CD8-positive, alpha-beta memory T cell (primary cell): ENCODE measurements at regions not wholly inside any gene's neighbourhood (a gene's known extent, or its start where the extent isn't known, plus 50 kb on each side); places are given as distances from the start of the nearest gene placed in this dataset.
"Not testable (repeated sequence)": the region's sequence is repeated elsewhere in the genome, so short reads cannot be mapped to it uniquely, and the experiment has no call there.

Experiments used
- CTCF ChIA-PET: fragments of 350-600 bp; sonication (Branson Sonifier 250); formaldehyde crosslinking; loops from one replicate; lab custom pipeline; 2021; ENCODE audit warnings: antibody characterized with exemption; lab: Charles Lee
- POLR2A ChIA-PET: fragments of 350-600 bp; sonication (Branson Sonifier 250); formaldehyde crosslinking; loops from one replicate; lab custom pipeline; 2021; ENCODE audit warnings: antibody characterized with exemption; lab: Charles Lee
- DNase-seq, 5 donors: peaks; one replicate each; pipeline versions ENCODE4 v3.0.0 to v3.0.0-alpha.2; 2020 to 2022; ENCODE audit warnings: mixed read lengths in 1 of 5
- H3K27ac ChIP-seq: one replicate; pipeline ENCODE4 v1.7.0; 2013; ENCODE audit warnings: low read depth, mild to moderate bottlenecking, low read length, moderate library complexity
- H3K27me3 ChIP-seq: 2 replicates; pipeline ENCODE4 v1.7.0; 2013; ENCODE audit warnings: low read length, mild to moderate bottlenecking; ENCODE audit not compliant: insufficient read depth, poor library complexity, severe bottlenecking
- H3K36me3 ChIP-seq: 2 replicates; pipeline ENCODE4 v1.7.0; 2013; ENCODE audit warnings: mild to moderate bottlenecking, low read length, moderate library complexity; ENCODE audit not compliant: insufficient read depth
- H3K4me1 ChIP-seq: 2 replicates; pipeline ENCODE4 v1.7.0; 2013; ENCODE audit warnings: mild to moderate bottlenecking, low read length, moderate library complexity; ENCODE audit not compliant: insufficient read depth
- H3K4me3 ChIP-seq: 2 replicates; pipeline ENCODE4 v1.7.0; 2013; ENCODE audit warnings: mild to moderate bottlenecking, low read length
- H3K9me3 ChIP-seq: 2 replicates; pipeline ENCODE4 v1.7.0; 2013; ENCODE audit warnings: mild to moderate bottlenecking, low read length
- H3K27ac Mint-ChIP-seq, 8 donors: one replicate each; pipeline ENCODE4 v1.8.0; 2020 to 2021; ENCODE audit warnings: mixed read lengths in 8 of 8, mild to moderate bottlenecking in 6 of 8, inconsistent platforms in 3 of 8, moderate library complexity in 3 of 8
- H3K27me3 Mint-ChIP-seq, 2 donors: one replicate each; pipeline ENCODE4 v1.8.0; 2020 to 2021; ENCODE audit warnings: mixed read lengths in 2 of 2, mild to moderate bottlenecking in 1 of 2, moderate library complexity in 1 of 2
- H3K36me3 Mint-ChIP-seq, 3 donors: one replicate each; pipeline ENCODE4 v1.8.0; 2020 to 2021; ENCODE audit warnings: mixed read lengths in 3 of 3, inconsistent platforms in 1 of 3, mild to moderate bottlenecking in 1 of 3
- H3K4me1 Mint-ChIP-seq, 3 donors: one replicate each; pipeline ENCODE4 v1.8.0; 2020 to 2021; ENCODE audit warnings: mixed read lengths in 3 of 3, inconsistent platforms in 1 of 3, mild to moderate bottlenecking in 1 of 3
- H3K4me3 Mint-ChIP-seq, 7 donors: one replicate each; pipeline ENCODE4 v1.8.0; 2020 to 2021; ENCODE audit warnings: mixed read lengths in 7 of 7, mild to moderate bottlenecking in 6 of 7, moderate library complexity in 4 of 7, inconsistent platforms in 2 of 7
- H3K9me3 Mint-ChIP-seq, 5 donors: one replicate each; pipeline ENCODE4 v1.8.0; 2020 to 2022; ENCODE audit warnings: mixed read lengths in 5 of 5, mild to moderate bottlenecking in 3 of 5, moderate library complexity in 2 of 5, inconsistent platforms in 1 of 5

GRCh38 chr11:25566298-25567200, 765.4 kb upstream of the ANO3 start:
- Mint-ChIP-seq H3K27ac (no peak overlapping the region), H3K27me3 (no peaks in the 10 kb centered on the region), H3K4me3 (no peak overlapping the region), H3K9me3 (peaks cover 3 to 20% (median 5%) of the 10 kb centered on the region in 5 donors), H3K36me3 (no peaks in the 10 kb centered on the region), H3K4me1 (no peaks in the 10 kb centered on the region)
- H3K9me3 ChIP-seq, result no peaks in the 10 kb centered on the region
- ChIA-PET POLR2A (no interaction called here), CTCF (no interaction called here)
- no peak overlapping the region for H3K27ac ChIP-seq
- H3K27me3 ChIP-seq, result no peaks in the 10 kb centered on the region
- H3K4me1 ChIP-seq, result no peaks in the 10 kb centered on the region
- no peak overlapping the region for H3K4me3 ChIP-seq
- DNase-seq, result no peak
- no peaks in the 10 kb centered on the region for H3K36me3 ChIP-seq

GRCh38 chr11:25576320-25576719, 755.6 kb upstream of the ANO3 start:
- DNase-seq, result no peak
- Histone ChIP-seq H3K4me3 (no peak overlapping the region), H3K4me1 (no peaks in the 10 kb centered on the region), H3K36me3 (no peaks in the 10 kb centered on the region), H3K27me3 (no peaks in the 10 kb centered on the region), H3K9me3 (no peaks in the 10 kb centered on the region), H3K27ac (no peak overlapping the region)
- H3K27ac Mint-ChIP-seq, result no peak overlapping the region
- H3K27me3 Mint-ChIP-seq, result no peaks in the 10 kb centered on the region
- H3K9me3 Mint-ChIP-seq, result peaks cover 5 to 37% (median 18%) of the 10 kb centered on the region in 5 donors
- POLR2A ChIA-PET, result no interaction called here
- H3K4me1 Mint-ChIP-seq, result no peaks in the 10 kb centered on the region
- no peaks in the 10 kb centered on the region for H3K36me3 Mint-ChIP-seq
- no peak overlapping the region for H3K4me3 Mint-ChIP-seq
- CTCF ChIA-PET, result no interaction called here

- CTCF ChIA-PET, H3K4me3 ChIP-seq, H3K36me3 Mint-ChIP-seq, H3K4me3 Mint-ChIP-seq, POLR2A ChIA-PET, DNase-seq, H3K27ac Mint-ChIP-seq, H3K4me1 Mint-ChIP-seq, H3K9me3 ChIP-seq, H3K27me3 Mint-ChIP-seq, H3K27ac ChIP-seq, H3K4me1 ChIP-seq, H3K36me3 ChIP-seq, H3K27me3 ChIP-seq: not testable (repeated sequence)
- peaks cover 0 to 52% (median 12%) of the 10 kb centered on the region in 5 donors for H3K9me3 Mint-ChIP-seq
Observed at GRCh38 chr11:25579554-25579953, 752.4 kb upstream of the ANO3 start.

GRCh38 chr11:25583596-25583995, 748.3 kb upstream of the ANO3 start:
- POLR2A ChIA-PET, result no interaction called here
- H3K9me3 Mint-ChIP-seq, result peaks cover 0 to 50% (median 18%) of the 10 kb centered on the region in 5 donors
- no peaks in the 10 kb centered on the region for H3K27me3 Mint-ChIP-seq
- H3K36me3 ChIP-seq, result no peaks in the 10 kb centered on the region
- no peaks in the 10 kb centered on the region for H3K4me1 Mint-ChIP-seq
- no peak overlapping the region for H3K4me3 ChIP-seq
- H3K4me3 Mint-ChIP-seq, result no peak overlapping the region
- no peaks in the 10 kb centered on the region for H3K36me3 Mint-ChIP-seq
- no peaks in the 10 kb centered on the region for H3K27me3 ChIP-seq
- no peak overlapping the region for H3K27ac Mint-ChIP-seq
- H3K4me1 ChIP-seq, result no peaks in the 10 kb centered on the region
- H3K27ac ChIP-seq, result no peak overlapping the region
- CTCF ChIA-PET, result no interaction called here
- no peaks in the 10 kb centered on the region for H3K9me3 ChIP-seq
- DNase-seq, result no peak

DNA sequence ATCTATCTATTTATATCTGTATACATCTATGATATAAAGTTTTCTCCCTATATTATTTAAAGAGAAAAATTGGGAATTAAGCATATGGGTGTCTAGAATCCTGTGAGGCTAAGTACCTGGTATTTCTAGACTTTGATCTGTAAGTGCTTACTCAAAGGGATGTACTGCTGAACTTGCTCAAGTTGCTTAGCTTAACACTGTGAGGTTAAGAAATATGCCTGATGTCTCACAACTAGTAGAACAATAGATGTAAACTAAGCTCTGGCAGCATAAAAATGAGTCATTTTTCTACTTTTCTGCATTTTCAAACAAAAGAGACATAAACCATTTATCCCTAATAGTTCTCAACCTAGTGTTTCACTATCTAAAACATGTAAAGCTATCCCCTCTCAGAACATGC, 744.4 kb upstream of the ANO3 start:
- no peak overlapping the region for H3K4me3 Mint-ChIP-seq
- H3K4me1 Mint-ChIP-seq, result no peaks in the 10 kb centered on the region
- H3K36me3 Mint-ChIP-seq, result no peaks in the 10 kb centered on the region
- Histone ChIP-seq H3K27ac (no peak overlapping the region), H3K36me3 (no peaks in the 10 kb centered on the region), H3K4me1 (no peaks in the 10 kb centered on the region), H3K27me3 (no peaks in the 10 kb centered on the region), H3K4me3 (no peak overlapping the region), H3K9me3 (no peaks in the 10 kb centered on the region)
- DNase-seq, result no peak
- POLR2A ChIA-PET, result no interaction called here
- CTCF ChIA-PET, result no interaction called here
- H3K9me3 Mint-ChIP-seq, result peaks cover 7 to 25% (median 12%) of the 10 kb centered on the region in 5 donors
- no peak overlapping the region for H3K27ac Mint-ChIP-seq
- H3K27me3 Mint-ChIP-seq, result no peaks in the 10 kb centered on the region

DNA sequence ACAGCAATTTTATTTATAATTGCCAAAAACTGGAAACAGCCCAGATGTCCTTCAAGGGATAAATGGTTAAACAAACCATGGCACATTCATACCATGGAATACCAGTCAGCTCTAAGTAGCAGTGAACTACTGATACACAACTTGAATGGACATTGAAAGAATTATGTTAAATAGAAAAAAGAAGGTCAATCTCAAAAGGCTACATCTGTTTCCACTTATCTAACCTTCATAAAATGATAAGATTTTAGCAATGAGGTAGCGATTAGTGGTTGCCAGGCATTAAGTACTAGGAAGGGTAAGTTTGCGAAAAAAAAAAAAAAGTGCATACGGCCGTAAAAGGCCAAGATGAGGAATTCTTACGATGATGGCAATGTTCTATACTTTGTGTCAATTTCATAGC, 738.7 kb upstream of the ANO3 start:
- H3K36me3 ChIP-seq, result no peaks in the 10 kb centered on the region
- Mint-ChIP-seq H3K4me1 (no peaks in the 10 kb centered on the region), H3K36me3 (no peaks in the 10 kb centered on the region), H3K27ac (no peak overlapping the region), H3K9me3 (peaks cover 7 to 33% (median 11%) of the 10 kb centered on the region in 5 donors), H3K4me3 (no peak overlapping the region), H3K27me3 (peaks cover 0 to 1% of the 10 kb centered on the region in 2 donors)
- POLR2A ChIA-PET, result no interaction called here
- no peaks in the 10 kb centered on the region for H3K4me1 ChIP-seq
- CTCF ChIA-PET, result no interaction called here
- H3K9me3 ChIP-seq, result no peaks in the 10 kb centered on the region
- no peak overlapping the region for H3K4me3 ChIP-seq
- no peaks in the 10 kb centered on the region for H3K27me3 ChIP-seq
- H3K27ac ChIP-seq, result no peak overlapping the region
- no peak for DNase-seq

DNA sequence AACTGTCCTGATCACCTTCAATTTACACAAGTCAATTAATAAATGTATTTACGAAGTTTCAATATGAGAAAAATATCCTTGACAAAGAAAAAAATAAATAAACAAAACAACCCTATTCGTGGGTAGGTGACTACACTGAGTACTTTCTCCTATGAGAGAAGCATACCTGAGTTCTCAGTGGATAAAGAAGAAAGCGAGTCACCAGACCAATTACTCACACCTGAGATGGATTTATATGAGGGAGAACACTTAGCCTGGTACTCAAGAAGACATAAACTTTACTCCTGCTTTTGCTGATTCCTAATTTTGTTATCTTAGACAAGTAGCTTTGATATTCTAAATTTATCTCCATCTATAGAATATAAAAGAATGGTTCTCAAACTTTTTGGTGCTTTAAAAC, 735.2 kb upstream of the ANO3 start:
- CTCF ChIA-PET, result no interaction called here
- Mint-ChIP-seq H3K9me3 (peaks cover 0 to 27% (median 8%) of the 10 kb centered on the region in 5 donors), H3K27me3 (peaks cover 0 to 1% of the 10 kb centered on the region in 2 donors), H3K4me3 (no peak overlapping the region), H3K27ac (no peak overlapping the region), H3K4me1 (no peaks in the 10 kb centered on the region), H3K36me3 (no peaks in the 10 kb centered on the region)
- no peak overlapping the region for H3K4me3 ChIP-seq
- no peaks in the 10 kb centered on the region for H3K4me1 ChIP-seq
- no peaks in the 10 kb centered on the region for H3K36me3 ChIP-seq
- no peak overlapping the region for H3K27ac ChIP-seq
- no peak for DNase-seq
- H3K27me3 ChIP-seq, result no peaks in the 10 kb centered on the region
- POLR2A ChIA-PET, result no interaction called here
- no peaks in the 10 kb centered on the region for H3K9me3 ChIP-seq

DNA sequence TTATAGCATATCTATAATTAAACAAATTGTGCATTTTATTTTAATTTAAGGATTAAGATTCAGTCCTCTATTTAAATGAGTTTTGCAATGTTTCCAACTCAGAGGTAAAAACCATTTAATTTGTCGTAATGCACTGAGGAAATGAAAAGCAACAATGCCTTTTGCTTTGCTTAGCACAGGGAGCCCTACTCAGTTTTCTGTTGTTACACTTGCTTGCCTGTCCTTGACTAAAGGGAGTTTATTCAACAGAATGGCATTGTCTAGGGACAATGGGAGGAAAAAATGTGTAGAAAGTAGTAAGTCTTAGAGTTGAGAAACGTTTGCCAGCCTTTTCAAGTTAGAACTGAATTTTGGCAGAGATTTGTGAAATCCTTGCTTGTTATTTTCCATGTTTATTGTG, 734.2 kb upstream of the ANO3 start:
- Mint-ChIP-seq H3K27me3 (peaks cover 0 to 1% of the 10 kb centered on the region in 2 donors), H3K4me1 (no peaks in the 10 kb centered on the region), H3K9me3 (peaks cover 0 to 27% (median 6%) of the 10 kb centered on the region in 5 donors), H3K36me3 (no peaks in the 10 kb centered on the region), H3K4me3 (no peak overlapping the region), H3K27ac (no peak overlapping the region)
- Histone ChIP-seq H3K27ac (no peak overlapping the region), H3K27me3 (no peaks in the 10 kb centered on the region), H3K36me3 (no peaks in the 10 kb centered on the region), H3K4me3 (no peak overlapping the region), H3K9me3 (no peaks in the 10 kb centered on the region), H3K4me1 (no peaks in the 10 kb centered on the region)
- CTCF ChIA-PET, result no interaction called here
- no peak for DNase-seq
- POLR2A ChIA-PET, result no interaction called here
